HL-60 (cell line): ENCODE measurements at regions not wholly inside any gene's neighbourhood (a gene's known extent, or its start where the extent isn't known, plus 50 kb on each side); places are given as distances from the start of the nearest gene placed in this dataset.

ENCODE experiments used
- DNase-seq, 2 experiments: peaks; one replicate each; pipeline ENCODE4 v3.0.0-alpha.2; 2010 to 2020; ENCODE audit warnings: low read depth in 1 of 2, low spot score in 1 of 2
- H3K27ac ChIP-seq: fragments of 250-450 bp; sonication (Bioruptor Pico); replicated peaks from 2 replicates; pipeline ENCODE4 v1.5.1; 2020; ENCODE audit warnings: mild to moderate bottlenecking, moderate library complexity
- H3K27me3 ChIP-seq: fragments of 250-450 bp; sonication (Bioruptor Pico); 2 replicates; pipeline ENCODE4 v1.5.1; 2021; ENCODE audit warnings: mild to moderate bottlenecking, moderate library complexity; ENCODE audit not compliant: insufficient read depth, poor library complexity, severe bottlenecking
- H3K4me3 ChIP-seq: replicated peaks from 2 replicates; pipeline ENCODE4 v1.5.1; 2011; ENCODE audit warnings: mild to moderate bottlenecking, control low read depth, low read length; ENCODE audit not compliant: insufficient read depth
- CTCF ChIP-seq: IDR thresholded peaks from one replicate; pipeline ENCODE4 v1.5.1; 2011; ENCODE audit warnings: low read length, control low read depth, inconsistent platforms; ENCODE audit not compliant: insufficient read depth
- GABPA ChIP-seq: IDR thresholded peaks from 2 replicates; pipeline ENCODE4 v1.6.1; 2012; ENCODE audit warnings: low read depth
- POLR2AphosphoS5 ChIP-seq: IDR thresholded peaks from 2 replicates; pipeline ENCODE4 v1.6.1; 2012; ENCODE audit warnings: low read depth
- SPI1 ChIP-seq: IDR thresholded peaks from 2 replicates; pipeline ENCODE4 v1.6.1; 2012; ENCODE audit warnings: low read depth, mild to moderate bottlenecking, borderline replicate concordance
- TF ChIP-seq, protein P1 (sequence below): IDR thresholded peaks from 2 replicates; pipeline ENCODE4 v1.6.1; 2012; ENCODE audit warnings: low read depth; ENCODE audit not compliant: insufficient replicate concordance

DNA sequence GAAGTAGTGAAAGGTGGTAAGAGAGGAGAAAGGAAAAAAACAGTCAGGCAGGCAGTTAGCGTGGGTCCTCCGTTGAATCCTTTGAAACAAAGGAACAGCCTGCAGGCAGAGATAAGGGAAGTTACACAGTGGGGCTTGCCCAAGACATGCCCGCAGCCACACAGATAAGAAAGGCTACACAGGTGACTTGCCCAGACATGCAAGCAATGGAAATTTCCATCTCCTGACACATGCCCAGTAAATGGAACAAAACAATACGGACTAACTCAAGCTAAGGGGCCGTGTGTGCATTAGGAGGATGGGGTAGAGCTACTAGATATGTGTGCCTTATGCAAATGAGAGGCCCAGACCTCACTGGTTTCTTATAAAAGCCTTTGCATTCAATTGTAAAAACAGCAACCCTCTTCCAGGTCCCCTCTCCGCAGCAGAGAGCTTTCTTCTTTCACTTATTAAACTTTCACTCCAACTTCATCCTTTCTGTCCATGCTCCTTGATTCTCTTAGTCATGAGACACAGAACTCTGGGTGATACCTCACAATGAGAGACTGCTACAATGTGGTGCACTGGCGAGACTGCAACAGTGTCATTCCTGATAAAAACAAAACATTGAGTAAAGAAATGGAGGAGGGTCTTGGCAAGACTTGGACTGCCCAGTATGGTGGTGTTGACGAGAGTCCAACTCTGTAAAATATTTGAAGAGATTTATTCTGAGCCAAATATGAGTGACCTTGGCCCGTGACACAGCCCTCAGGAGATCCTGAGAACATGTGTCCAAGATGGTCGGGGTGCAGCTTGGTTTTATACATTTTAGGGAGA, 997.4 kb upstream of the PRKX start:
- peak; percentile 26 to 96 for DNase-seq
- Histone ChIP-seq H3K27me3 (no peaks in the 10 kb centered on the region), H3K27ac (peak overlapping the region; percentile 97), H3K4me3 (no peak overlapping the region)
- no peak for TF ChIP-seq CTCF
- TF ChIP-seq POLR2AphosphoS5: peak; percentile 97

DNA sequence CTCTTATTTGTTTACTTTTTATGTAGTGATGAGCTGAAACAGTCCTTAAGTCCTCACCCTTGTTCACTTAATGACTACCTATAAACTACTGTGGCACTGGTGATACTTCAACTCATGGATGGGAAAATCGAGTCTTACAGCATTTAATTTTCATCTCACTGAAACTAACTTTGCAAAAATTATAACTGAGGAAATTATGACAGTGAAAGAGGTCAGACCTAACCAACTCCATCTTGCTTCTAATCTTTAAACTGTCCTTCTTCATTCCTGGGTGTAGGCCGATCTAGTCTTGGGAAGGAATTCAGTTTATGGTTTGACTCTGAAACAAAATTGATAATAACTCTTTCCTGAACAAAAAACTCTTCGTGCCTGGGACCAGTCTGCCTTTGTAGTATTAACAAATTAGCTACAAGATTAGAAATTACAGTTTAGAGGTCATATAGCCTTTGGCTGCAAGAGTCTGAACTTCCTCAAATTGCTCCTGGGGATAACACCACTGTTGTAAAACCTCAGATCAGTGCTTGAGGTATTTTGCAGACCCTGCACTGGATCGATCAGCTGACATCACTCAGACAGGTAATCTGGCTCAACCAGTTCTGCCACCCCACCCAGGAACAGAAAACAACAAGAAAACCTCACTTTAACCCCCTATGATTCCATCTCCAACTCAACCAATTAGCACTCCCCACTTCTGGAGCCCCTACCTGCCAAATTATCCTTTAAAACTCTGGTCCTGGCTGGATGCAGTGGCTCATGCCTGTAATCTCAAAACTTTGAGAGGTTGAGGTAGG, 995.7 kb upstream of the PRKX start:
- H3K27me3 ChIP-seq: no peaks in the 10 kb centered on the region
- peak overlapping the region; percentile 97 for H3K27ac ChIP-seq
- no peak for TF ChIP-seq SPI1
- TF ChIP-seq, protein P1, sequence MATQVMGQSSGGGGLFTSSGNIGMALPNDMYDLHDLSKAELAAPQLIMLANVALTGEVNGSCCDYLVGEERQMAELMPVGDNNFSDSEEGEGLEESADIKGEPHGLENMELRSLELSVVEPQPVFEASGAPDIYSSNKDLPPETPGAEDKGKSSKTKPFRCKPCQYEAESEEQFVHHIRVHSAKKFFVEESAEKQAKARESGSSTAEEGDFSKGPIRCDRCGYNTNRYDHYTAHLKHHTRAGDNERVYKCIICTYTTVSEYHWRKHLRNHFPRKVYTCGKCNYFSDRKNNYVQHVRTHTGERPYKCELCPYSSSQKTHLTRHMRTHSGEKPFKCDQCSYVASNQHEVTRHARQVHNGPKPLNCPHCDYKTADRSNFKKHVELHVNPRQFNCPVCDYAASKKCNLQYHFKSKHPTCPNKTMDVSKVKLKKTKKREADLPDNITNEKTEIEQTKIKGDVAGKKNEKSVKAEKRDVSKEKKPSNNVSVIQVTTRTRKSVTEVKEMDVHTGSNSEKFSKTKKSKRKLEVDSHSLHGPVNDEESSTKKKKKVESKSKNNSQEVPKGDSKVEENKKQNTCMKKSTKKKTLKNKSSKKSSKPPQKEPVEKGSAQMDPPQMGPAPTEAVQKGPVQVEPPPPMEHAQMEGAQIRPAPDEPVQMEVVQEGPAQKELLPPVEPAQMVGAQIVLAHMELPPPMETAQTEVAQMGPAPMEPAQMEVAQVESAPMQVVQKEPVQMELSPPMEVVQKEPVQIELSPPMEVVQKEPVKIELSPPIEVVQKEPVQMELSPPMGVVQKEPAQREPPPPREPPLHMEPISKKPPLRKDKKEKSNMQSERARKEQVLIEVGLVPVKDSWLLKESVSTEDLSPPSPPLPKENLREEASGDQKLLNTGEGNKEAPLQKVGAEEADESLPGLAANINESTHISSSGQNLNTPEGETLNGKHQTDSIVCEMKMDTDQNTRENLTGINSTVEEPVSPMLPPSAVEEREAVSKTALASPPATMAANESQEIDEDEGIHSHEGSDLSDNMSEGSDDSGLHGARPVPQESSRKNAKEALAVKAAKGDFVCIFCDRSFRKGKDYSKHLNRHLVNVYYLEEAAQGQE: no peak
- TF ChIP-seq GABPA: no peak
- peak in 1 of 2 experiments; percentile 31 for DNase-seq
- H3K4me3 ChIP-seq: no peak overlapping the region

DNA sequence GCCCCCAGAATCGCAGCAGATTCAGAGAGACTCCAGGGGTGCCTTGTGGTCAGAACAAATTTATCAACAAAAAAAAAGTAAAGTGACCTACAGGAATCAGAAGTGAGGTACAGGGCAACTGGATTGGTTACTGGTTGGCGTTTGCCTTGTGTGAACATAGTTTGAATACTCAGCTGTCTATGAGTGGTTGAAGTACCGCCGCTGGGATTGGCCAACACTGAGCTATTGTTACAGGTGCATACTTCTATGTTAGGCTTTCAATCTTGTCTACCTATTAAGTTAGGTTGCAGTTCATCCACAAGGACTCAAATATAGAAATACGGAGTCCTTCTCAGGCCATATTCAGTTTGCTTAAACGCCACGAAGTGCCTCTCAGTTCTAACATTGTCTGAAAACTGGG, 993.5 kb upstream of the PRKX start:
- no peak for TF ChIP-seq CTCF
- TF ChIP-seq SPI1: no peak
- TF ChIP-seq POLR2AphosphoS5: no peak
- no peak overlapping the region for H3K27ac ChIP-seq
- no peak overlapping the region for H3K4me3 ChIP-seq
- H3K27me3 ChIP-seq: no peaks in the 10 kb centered on the region
- DNase-seq: no peak

GRCh38 chrX:4690521-4690920, 977.1 kb upstream of the PRKX start:
- peak in 1 of 2 experiments; percentile 26 for DNase-seq
- no peaks in the 10 kb centered on the region for H3K27me3 ChIP-seq
- H3K4me3 ChIP-seq: no peak overlapping the region
- TF ChIP-seq, protein P1: no peak
- TF ChIP-seq GABPA: no peak
- TF ChIP-seq POLR2AphosphoS5: no peak
- peak; percentile 61; the same call in 1 of the 2 replicates for TF ChIP-seq SPI1
- peak overlapping the region; percentile 62 for H3K27ac ChIP-seq
